H9 (cell line): ENCODE measurements at regions not wholly inside any gene's neighbourhood (a gene's known extent, or its start where the extent isn't known, plus 50 kb on each side); places are given as distances from the start of the nearest gene placed in this dataset.
"Not testable (repeated sequence)": the region's sequence is repeated elsewhere in the genome, so short reads cannot be mapped to it uniquely, and the experiment has no call there.

Experiments
- DNase-seq: peaks from one replicate; pipeline ENCODE4 v3.0.0-alpha.2; 2017
- H2AFZ ChIP-seq: one replicate; pipeline ENCODE4 v1.6.1; 2013; ENCODE audit warnings: mild to moderate bottlenecking, low read length, control low read depth, moderate library complexity
- H2AK5ac ChIP-seq: 2 replicates; pipeline ENCODE4 v1.6.1; 2013; ENCODE audit warnings: low read length, control low read depth, mixed read lengths; ENCODE audit not compliant: insufficient read length
- H2BK120ac ChIP-seq: one replicate; pipeline ENCODE4 v1.6.1; 2013; ENCODE audit warnings: low read depth, mild to moderate bottlenecking, low read length, control low read depth, inconsistent platforms; ENCODE audit not compliant: poor library complexity, severe bottlenecking
- H2BK12ac ChIP-seq: 2 replicates; pipeline ENCODE4 v1.6.1; 2013; ENCODE audit warnings: low read length, control low read depth, mixed read lengths, low read depth; ENCODE audit not compliant: insufficient read length
- H2BK15ac ChIP-seq: 2 replicates; pipeline ENCODE4 v1.6.1; 2013; ENCODE audit warnings: low read depth, low read length, control low read depth
- H2BK20ac ChIP-seq: one replicate; pipeline ENCODE4 v1.6.1; 2013; ENCODE audit warnings: low read depth, mild to moderate bottlenecking, low read length, control low read depth, inconsistent platforms; ENCODE audit not compliant: poor library complexity, severe bottlenecking
- H2BK5ac ChIP-seq: 2 replicates; pipeline ENCODE4 v1.6.1; 2013; ENCODE audit warnings: low read length, control low read depth, mixed read lengths; ENCODE audit not compliant: insufficient read length
- H3K14ac ChIP-seq: 2 replicates; pipeline ENCODE4 v1.6.1; 2013; ENCODE audit warnings: low read length, control low read depth; ENCODE audit not compliant: insufficient read depth
- H3K18ac ChIP-seq: 2 replicates; pipeline ENCODE4 v1.6.1; 2013; ENCODE audit warnings: low read depth, mild to moderate bottlenecking, mixed read lengths, low read length, control low read depth; ENCODE audit not compliant: insufficient read length
- H3K23ac ChIP-seq: 2 replicates; pipeline ENCODE4 v1.6.1; 2013; ENCODE audit warnings: low read length, control low read depth, mixed read lengths, low read depth; ENCODE audit not compliant: insufficient read length
- H3K23me2 ChIP-seq: 2 replicates; pipeline ENCODE4 v1.6.1; 2013; ENCODE audit warnings: low read depth, mild to moderate bottlenecking, mixed read lengths, low read length, control low read depth; ENCODE audit not compliant: insufficient read length, poor library complexity, severe bottlenecking
- H3K27ac ChIP-seq: 2 replicates; pipeline ENCODE4 v1.5.1; 2013; ENCODE audit warnings: low read length, control low read depth, mixed read lengths, low read depth; ENCODE audit not compliant: insufficient read length
- H3K27me3 ChIP-seq: 2 replicates; pipeline ENCODE4 v1.6.1; 2013; ENCODE audit warnings: low read length, control low read depth, inconsistent platforms; ENCODE audit not compliant: insufficient read depth
- H3K4ac ChIP-seq: 2 replicates; pipeline ENCODE4 v1.6.1; 2013; ENCODE audit warnings: low read depth, mild to moderate bottlenecking, control low read depth, inconsistent platforms, low read length, moderate library complexity
- H3K4me1 ChIP-seq: 2 replicates; pipeline ENCODE4 v1.6.1; 2013; ENCODE audit warnings: low read length, control low read depth, inconsistent platforms; ENCODE audit not compliant: insufficient read depth
- H3K4me2 ChIP-seq: 2 replicates; pipeline ENCODE4 v1.6.1; 2013; ENCODE audit warnings: low read length, control low read depth, mixed read lengths; ENCODE audit not compliant: insufficient read length, insufficient read depth
- H3K56ac ChIP-seq: 2 replicates; pipeline ENCODE4 v1.6.1; 2013; ENCODE audit warnings: low read depth, mild to moderate bottlenecking, mixed read lengths, low read length, control low read depth; ENCODE audit not compliant: insufficient read length
- H3K79me1 ChIP-seq: 2 replicates; pipeline ENCODE4 v1.6.1; 2013; ENCODE audit warnings: low read depth, mild to moderate bottlenecking, moderate library complexity, low read length, control low read depth, inconsistent platforms; ENCODE audit not compliant: insufficient read depth, poor library complexity, severe bottlenecking
- H3K79me2 ChIP-seq: 2 replicates; pipeline ENCODE4 v1.6.1; 2013; ENCODE audit warnings: low read length, control low read depth, inconsistent platforms; ENCODE audit not compliant: insufficient read depth
- H3K9ac ChIP-seq: 2 replicates; pipeline ENCODE4 v1.6.1; 2013; ENCODE audit warnings: low read length, control low read depth, mixed read lengths; ENCODE audit not compliant: insufficient read length; ENCODE audit errors: extremely low read depth
- H3K9me3 ChIP-seq: one replicate; pipeline ENCODE4 v1.6.1; 2013; ENCODE audit warnings: low read depth, low read length, inconsistent platforms; ENCODE audit not compliant: control insufficient read depth
- H3T11ph ChIP-seq: one replicate; pipeline ENCODE4 v1.6.1; 2013; ENCODE audit warnings: mild to moderate bottlenecking, low read length, control low read depth, inconsistent platforms
- H4K20me1 ChIP-seq: one replicate; pipeline ENCODE4 v1.6.1; 2013; ENCODE audit not compliant: control insufficient read depth, insufficient read length, insufficient read depth
- H4K5ac ChIP-seq: 2 replicates; pipeline ENCODE4 v1.6.1; 2013; ENCODE audit warnings: low read depth, mild to moderate bottlenecking, mixed read lengths, low read length, control low read depth; ENCODE audit not compliant: insufficient read length
- H4K8ac ChIP-seq: replicated peaks from 2 replicates; pipeline ENCODE4 v1.6.1; 2013; ENCODE audit warnings: low read length, control low read depth, mixed read lengths, low read depth; ENCODE audit not compliant: insufficient read length
- H4K91ac ChIP-seq: 2 replicates; pipeline ENCODE4 v1.6.1; 2013; ENCODE audit warnings: low read depth, mild to moderate bottlenecking, moderate library complexity, mixed read lengths, low read length, control low read depth; ENCODE audit not compliant: insufficient read length
- H3K27ac Mint-ChIP-seq, 3 experiments: 2 replicates in 2 of 3; 3 replicates in 1 of 3; pipeline ENCODE4 v1.8.0; 2020 to 2021; ENCODE audit warnings: mixed read lengths in 3 of 3, mild to moderate bottlenecking in 1 of 3, moderate library complexity in 1 of 3
- H3K27me3 Mint-ChIP-seq: 2 replicates; pipeline ENCODE4 v1.8.0; 2021; ENCODE audit warnings: low read depth, mild to moderate bottlenecking, moderate library complexity, mixed read lengths
- H3K36me3 Mint-ChIP-seq, 3 experiments: 2 replicates in 2 of 3; 3 replicates in 1 of 3; pipeline ENCODE4 v1.8.0; 2020 to 2021; ENCODE audit warnings: low read depth in 3 of 3, mixed read lengths in 3 of 3; ENCODE audit not compliant: insufficient read depth in 1 of 3
- H3K4me1 Mint-ChIP-seq, 2 experiments: 2 replicates each; pipeline ENCODE4 v1.8.0; 2020; ENCODE audit warnings: mixed read lengths in 2 of 2
- H3K4me3 Mint-ChIP-seq, 2 experiments: 2 replicates in 1 of 2; 3 replicates in 1 of 2; pipeline ENCODE4 v1.8.0; 2020 to 2021; ENCODE audit warnings: mild to moderate bottlenecking in 2 of 2, mixed read lengths in 2 of 2, moderate library complexity in 1 of 2
- H3K9me3 Mint-ChIP-seq, 2 experiments: 2 replicates in 1 of 2; 3 replicates in 1 of 2; pipeline ENCODE4 v1.8.0; 2020; ENCODE audit warnings: mild to moderate bottlenecking in 2 of 2, mixed read lengths in 2 of 2, moderate library complexity in 1 of 2
- WGBS: extraction: QIAGEN DNeasy Blood & Tissue Kit; methylation state at CpG from one replicate; pipeline ENCODE4 v1.1.7; 2013; ENCODE audit warnings: missing lambda C conversion rate, low lambda C conversion rate, mixed read lengths; ENCODE audit not compliant: insufficient read length; ENCODE audit errors: extremely low coverage; 5-methylcytosine and 5-hydroxymethylcytosine counted together

DNA sequence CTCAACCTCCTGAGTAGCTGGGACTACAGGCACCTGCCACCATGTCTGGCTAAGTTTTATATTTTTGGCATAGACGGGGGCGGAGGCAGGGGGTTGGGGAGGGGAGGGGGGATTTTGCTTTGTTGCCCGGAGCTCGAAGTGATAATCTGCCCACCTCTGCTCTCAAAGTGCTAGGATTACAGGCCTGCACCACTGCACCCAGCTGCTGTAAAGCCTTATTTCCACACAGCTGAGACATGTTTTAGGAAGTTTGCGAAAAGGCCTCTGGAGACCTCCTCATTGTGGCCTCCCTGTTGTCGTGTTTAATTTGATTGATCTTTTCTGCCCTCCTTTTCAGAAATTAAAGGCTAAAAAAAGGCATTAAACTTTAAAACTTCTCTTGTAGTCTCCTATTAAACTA, 96.2 kb upstream of the VKORC1L1 start:
- not testable (repeated sequence) for DNase-seq, H3K4me1 ChIP-seq
- WGBS, result no CpG with 5 or more reads among the region's 6 CpGs

DNA sequence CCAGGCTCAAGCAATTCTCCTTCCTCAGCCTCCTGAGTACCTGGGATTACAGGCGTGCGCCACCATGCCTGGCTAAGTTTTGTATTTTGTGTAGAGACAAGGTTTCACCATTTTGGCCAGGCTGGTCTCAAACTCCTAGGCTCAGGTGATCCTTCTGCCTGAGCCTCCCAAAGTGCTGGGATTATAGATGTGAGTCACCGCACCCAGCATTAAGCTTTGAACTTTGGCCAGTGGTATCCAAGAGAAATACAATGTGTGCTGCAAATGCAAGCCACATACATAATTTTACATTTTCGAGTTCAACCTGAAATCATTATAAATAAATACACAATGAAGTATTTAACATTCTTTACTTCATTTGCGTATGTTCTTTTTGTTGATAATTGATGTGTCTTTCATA, 82.9 kb upstream of the VKORC1L1 start:
- not testable (repeated sequence) for H3K23ac ChIP-seq, H2BK12ac ChIP-seq, H2BK5ac ChIP-seq, H3K56ac ChIP-seq, H3K18ac ChIP-seq, H4K5ac ChIP-seq, H3K27ac Mint-ChIP-seq, DNase-seq, H4K8ac ChIP-seq, H2AK5ac ChIP-seq, H3K9ac ChIP-seq, H3K4me1 Mint-ChIP-seq, H3K9me3 Mint-ChIP-seq, H3K27me3 ChIP-seq, H3K4me1 ChIP-seq, H3K9me3 ChIP-seq, H3T11ph ChIP-seq, H3K27ac ChIP-seq, H4K20me1 ChIP-seq, H3K14ac ChIP-seq, H2BK120ac ChIP-seq, H3K36me3 Mint-ChIP-seq, H4K91ac ChIP-seq, H3K23me2 ChIP-seq, H2AFZ ChIP-seq, H3K4me3 Mint-ChIP-seq, H3K27me3 Mint-ChIP-seq, H3K4ac ChIP-seq, H3K79me1 ChIP-seq, H3K79me2 ChIP-seq, H3K4me2 ChIP-seq, H2BK15ac ChIP-seq, H2BK20ac ChIP-seq
- no CpG with 5 or more reads among the region's 5 CpGs for WGBS

More for the DNA sequence above, 96.2 kb upstream of the VKORC1L1 start:
- H3K79me1 ChIP-seq, H4K5ac ChIP-seq, H2AFZ ChIP-seq, H2BK5ac ChIP-seq, H3K4me2 ChIP-seq, H3T11ph ChIP-seq, H2BK12ac ChIP-seq, H2BK20ac ChIP-seq, H3K4ac ChIP-seq, H3K9ac ChIP-seq, H2BK15ac ChIP-seq, H4K20me1 ChIP-seq, H3K4me1 Mint-ChIP-seq, H3K4me3 Mint-ChIP-seq, H4K8ac ChIP-seq, H3K9me3 ChIP-seq, H3K27ac ChIP-seq, H3K14ac ChIP-seq, H3K27ac Mint-ChIP-seq, H3K23me2 ChIP-seq, H3K79me2 ChIP-seq, H3K9me3 Mint-ChIP-seq, H3K27me3 Mint-ChIP-seq, H3K18ac ChIP-seq, H3K56ac ChIP-seq, H2AK5ac ChIP-seq, H4K91ac ChIP-seq, H3K27me3 ChIP-seq, H3K36me3 Mint-ChIP-seq, H3K23ac ChIP-seq, H2BK120ac ChIP-seq: not testable (repeated sequence)
